GM18858 (cell line): ENCODE measurements at regions not wholly inside any gene's neighbourhood (a gene's known extent, or its start where the extent isn't known, plus 50 kb on each side); places are given as distances from the start of the nearest gene placed in this dataset.

Source experiments
- ATAC-seq: cut with Tn5 transposase; IDR thresholded peaks from one replicate; pipeline ENCODE4 v1.9.1; 2021; ENCODE audit not compliant: unreplicated experiment

DNA sequence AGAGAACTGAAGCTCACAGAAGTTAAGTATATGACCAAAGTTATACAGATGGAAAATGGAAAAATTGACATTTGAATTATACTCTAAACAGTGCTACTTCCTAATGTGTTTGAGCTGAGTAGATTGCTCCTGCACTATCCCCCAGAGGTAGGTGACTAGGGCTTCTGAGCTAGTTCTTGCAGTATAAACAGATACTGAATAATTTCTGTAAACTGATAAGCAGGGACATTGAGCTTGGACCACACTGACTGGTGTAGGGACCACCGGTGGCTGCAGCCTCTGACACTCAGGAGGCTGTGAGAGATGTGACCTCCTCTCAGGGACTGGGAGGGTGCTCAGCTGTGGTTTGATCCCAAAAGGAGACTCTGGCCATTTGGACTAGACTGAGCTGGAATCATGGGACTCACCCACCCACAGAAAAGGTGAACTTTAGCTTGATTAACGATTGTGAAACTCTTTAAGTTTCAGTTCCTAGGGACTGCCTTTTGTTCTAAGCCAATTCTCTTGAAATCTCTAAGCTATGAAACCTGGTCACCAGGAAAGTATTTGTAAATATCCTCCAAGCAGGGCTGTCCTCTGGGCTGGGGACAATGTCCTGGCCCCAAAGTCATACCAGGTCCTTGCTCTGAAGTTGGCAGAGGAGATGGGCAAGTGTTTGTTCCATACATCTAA lies 291.5 kb downstream of the SEC61B start:
- ATAC-seq = peak; percentile 66

- no peak for ATAC-seq
Measured at GRCh38 chr9:99515093-99515492, 293.0 kb downstream of the SEC61B start.

- no peak for ATAC-seq
Measured at GRCh38 chr9:99515895-99516656, 294.0 kb downstream of the SEC61B start.

GRCh38 chr9:99516657-99517049 lies 294.6 kb downstream of the SEC61B start:
- no peak for ATAC-seq

GRCh38 chr9:99523838-99524237 lies 297.8 kb upstream of the NR4A3 start:
- no peak for ATAC-seq

- ATAC-seq = no peak
Measured at GRCh38 chr9:99531313-99531712, 290.4 kb upstream of the NR4A3 start.

GRCh38 chr9:99533421-99533820 lies 288.3 kb upstream of the NR4A3 start:
- no peak for ATAC-seq

GRCh38 chr9:99537996-99538395 lies 283.7 kb upstream of the NR4A3 start:
- ATAC-seq = no peak

DNA sequence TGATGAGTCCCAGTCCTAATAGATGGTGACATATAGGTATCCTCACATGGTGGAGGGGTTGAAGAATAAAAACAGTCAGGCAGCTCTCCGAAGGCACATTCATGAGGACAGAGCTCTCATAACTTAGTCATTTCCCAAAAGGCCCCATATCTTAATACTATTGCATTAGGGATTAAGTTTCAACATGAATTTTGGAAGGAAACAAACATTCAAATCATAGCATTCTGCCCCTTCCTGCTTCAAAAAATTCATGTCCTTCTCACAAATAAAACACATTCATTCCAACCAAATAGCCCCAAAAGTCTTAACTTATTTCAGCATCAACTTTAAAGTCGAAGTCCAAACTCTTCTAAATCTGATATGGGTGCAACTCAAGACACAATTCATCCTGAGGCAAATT lies 277.2 kb upstream of the NR4A3 start:
- ATAC-seq = no peak

- ATAC-seq = no peak
Measured at GRCh38 chr9:99549441-99549840, 272.2 kb upstream of the NR4A3 start.

DNA sequence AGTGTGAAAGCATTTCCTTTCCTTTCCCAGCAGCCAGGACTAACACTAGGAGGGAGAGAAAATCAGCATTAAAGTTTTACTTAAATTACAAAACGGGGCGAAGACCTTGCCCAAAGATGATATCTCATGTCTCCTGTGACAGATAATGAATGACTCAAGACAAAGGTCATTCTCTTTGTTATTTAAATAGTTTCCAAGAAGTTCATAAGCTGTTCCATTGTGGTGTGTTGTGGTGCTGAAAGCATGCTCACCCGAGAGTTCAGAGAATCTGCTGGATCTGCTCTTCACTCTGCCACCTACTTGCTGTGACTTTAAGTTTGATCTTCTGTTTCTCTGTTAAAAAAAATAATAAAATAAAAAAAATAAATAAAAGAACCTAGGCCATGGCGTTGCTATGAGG lies 265.9 kb upstream of the NR4A3 start:
- ATAC-seq = no peak

GRCh38 chr9:99556998-99557397 lies 264.7 kb upstream of the NR4A3 start:
- ATAC-seq = no peak

DNA sequence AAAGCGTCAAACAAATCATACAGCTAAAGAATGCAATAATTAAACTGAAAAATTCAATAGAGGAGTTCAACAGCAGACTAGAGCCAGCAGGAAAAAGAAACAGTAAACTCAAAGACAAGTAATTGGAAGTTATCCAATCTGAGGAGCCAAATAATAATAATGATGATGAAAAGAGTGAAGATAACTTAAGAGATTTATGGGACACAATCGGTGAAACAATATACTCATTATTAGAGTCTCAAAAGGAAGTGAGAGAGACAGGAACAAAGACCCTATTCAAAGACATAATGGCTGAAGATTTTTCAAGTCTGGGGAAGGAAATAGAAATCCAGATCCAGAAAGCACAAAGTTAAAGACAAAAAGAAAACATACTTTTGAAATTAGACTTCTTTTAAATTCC lies 263.9 kb upstream of the NR4A3 start:
- ATAC-seq = no peak

DNA sequence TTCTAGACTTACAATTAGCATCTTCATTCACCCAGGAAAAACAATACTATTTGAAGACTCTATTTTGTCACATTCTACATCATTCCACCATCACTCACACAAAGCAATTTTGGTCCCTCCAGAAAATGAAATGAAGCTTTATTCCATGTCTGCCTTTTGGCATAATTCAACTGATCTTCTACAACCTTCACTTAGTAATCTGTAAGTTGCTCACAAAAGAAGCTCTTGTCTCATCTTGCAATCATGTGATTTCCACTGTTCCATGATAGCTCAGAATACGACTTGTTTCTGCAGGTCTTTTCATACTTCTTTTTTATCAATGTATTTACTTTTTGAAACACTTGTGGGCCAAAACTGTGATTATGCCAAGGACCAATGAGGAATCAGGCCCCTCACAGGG lies 261.9 kb upstream of the NR4A3 start:
- no peak for ATAC-seq

DNA sequence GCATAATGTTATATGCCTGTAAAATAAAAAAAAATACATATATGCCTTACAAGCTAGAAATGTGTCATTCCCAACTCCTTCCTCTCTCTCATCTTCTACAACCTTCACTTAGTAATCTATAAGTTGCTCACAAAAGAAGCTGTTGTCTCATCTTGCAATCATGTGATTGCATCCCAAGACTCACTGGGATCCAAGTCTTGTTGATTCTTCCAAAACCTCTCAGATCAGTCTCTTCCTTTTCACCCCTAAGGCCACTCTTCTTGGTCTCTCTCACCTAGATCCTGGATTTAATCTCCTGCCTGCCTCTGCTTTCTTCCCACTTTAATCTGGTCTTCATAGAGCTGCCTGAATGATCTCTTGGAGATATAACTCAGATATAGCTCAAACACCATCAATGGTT lies 261.1 kb upstream of the NR4A3 start:
- ATAC-seq = no peak

DNA sequence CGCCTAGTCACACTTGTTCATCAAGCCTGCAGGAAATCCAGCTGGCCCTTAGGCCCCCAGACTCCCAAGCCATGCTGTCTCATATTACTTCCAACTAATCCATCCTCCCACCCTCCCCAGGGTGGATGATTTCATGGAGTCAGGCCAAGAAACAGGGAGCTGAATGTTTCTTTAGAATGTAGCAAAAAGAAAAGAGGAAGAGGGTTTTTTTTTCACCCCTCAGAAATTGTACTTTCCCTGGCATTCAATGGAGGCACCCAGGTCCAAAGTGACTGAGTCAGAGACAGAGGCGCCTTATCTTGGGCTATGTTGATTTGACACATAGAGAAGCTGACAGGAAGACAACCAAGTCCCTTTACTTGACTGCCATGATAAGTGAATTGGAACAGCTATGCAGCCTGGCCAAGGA lies 260.2 kb upstream of the NR4A3 start:
- no peak for ATAC-seq

GRCh38 chr9:99561961-99562565 lies 259.6 kb upstream of the NR4A3 start:
- ATAC-seq = no peak

- no peak for ATAC-seq
Measured at GRCh38 chr9:99563364-99563763, 258.3 kb upstream of the NR4A3 start.

DNA sequence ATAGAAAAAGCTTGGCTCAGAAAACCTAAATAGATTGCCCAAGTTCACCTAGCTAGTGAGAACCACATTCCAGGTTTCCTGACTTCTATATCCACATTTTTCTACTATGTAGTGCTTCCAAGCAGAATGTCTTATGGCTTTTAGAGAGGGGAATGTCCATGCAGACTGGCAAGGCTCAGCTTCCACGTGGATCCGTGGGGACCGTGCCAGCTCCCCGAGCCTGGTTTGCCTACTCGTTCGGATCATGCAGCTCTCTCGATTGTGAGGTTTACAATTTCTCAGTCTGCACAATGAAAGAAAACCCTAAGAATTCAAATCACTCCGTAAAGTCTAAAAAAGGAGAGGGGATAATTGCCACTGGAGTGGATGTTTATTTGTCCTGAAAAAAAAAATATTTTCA lies 256.5 kb upstream of the NR4A3 start:
- no peak for ATAC-seq

- no peak for ATAC-seq
Measured at GRCh38 chr9:99567436-99567835, 254.2 kb upstream of the NR4A3 start.

DNA sequence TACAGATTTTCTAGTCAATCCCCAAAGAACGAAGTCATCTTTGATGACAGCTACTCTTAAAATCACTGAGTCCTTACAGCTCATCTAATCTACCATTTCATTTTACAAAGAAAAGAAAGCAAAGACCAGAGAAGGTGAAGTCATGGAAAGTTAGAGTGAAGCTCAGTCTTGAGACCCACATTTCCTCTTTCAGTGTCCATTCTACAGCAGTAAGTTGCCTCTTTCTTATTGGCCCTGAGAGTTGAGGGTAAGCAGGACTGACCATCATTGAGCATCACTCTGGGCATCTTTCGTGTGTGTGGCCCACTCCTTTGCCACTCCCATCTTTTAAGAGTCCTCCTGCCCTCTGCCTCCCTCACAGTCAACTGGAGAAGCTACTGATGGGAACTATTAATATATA lies 251.8 kb upstream of the NR4A3 start:
- ATAC-seq = no peak

- ATAC-seq = no peak
Measured at GRCh38 chr9:99572567-99572966, 249.1 kb upstream of the NR4A3 start.
